Suprapubic skin (tissue), 3 donors: ENCODE measurements at regions not wholly inside any gene's neighbourhood (a gene's known extent, or its start where the extent isn't known, plus 50 kb on each side); places are given as distances from the start of the nearest gene placed in this dataset.

Source experiments
- POLR2A ChIP-seq, 2 donors: fragments of 450-650 bp; IDR thresholded peaks; one replicate each; pipeline ENCODE4 v1.6.1; 2017; ENCODE audit warnings: antibody characterized with exemption in 2 of 2, mild to moderate bottlenecking in 2 of 2, moderate library complexity in 2 of 2
- TF ChIP-seq, protein P1 (sequence below), 2 donors: fragments of 200-600 bp in 1 of 2; fragments of 450-650 bp in 1 of 2; sonication (generic) in 1 of 2; IDR thresholded peaks; one replicate each; pipeline ENCODE4 v1.5.1; 2016 to 2019; ENCODE audit warnings: antibody characterized with exemption in 2 of 2, mild to moderate bottlenecking in 1 of 2, moderate library complexity in 1 of 2

DNA sequence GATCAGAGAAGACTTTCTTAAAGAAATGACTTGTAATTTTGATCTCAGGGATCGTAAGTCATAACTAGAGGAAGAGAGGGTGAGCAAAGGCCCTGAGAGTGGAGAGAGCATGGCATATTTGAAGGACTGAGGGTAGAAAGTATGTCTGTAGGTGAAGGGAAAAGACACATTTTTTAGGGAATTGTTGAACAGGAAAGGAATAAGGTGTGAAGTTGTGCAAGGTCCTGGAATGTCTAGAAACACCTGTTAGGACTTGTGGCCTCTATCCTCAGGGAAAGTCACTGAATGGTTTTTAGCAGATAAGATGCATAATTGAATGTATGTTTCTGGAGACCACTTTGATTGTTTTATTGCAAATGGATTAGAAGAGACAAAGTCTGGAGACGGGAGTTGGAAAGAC, 62.5 kb upstream of the ACTR3 start:
- TF ChIP-seq, protein P1, sequence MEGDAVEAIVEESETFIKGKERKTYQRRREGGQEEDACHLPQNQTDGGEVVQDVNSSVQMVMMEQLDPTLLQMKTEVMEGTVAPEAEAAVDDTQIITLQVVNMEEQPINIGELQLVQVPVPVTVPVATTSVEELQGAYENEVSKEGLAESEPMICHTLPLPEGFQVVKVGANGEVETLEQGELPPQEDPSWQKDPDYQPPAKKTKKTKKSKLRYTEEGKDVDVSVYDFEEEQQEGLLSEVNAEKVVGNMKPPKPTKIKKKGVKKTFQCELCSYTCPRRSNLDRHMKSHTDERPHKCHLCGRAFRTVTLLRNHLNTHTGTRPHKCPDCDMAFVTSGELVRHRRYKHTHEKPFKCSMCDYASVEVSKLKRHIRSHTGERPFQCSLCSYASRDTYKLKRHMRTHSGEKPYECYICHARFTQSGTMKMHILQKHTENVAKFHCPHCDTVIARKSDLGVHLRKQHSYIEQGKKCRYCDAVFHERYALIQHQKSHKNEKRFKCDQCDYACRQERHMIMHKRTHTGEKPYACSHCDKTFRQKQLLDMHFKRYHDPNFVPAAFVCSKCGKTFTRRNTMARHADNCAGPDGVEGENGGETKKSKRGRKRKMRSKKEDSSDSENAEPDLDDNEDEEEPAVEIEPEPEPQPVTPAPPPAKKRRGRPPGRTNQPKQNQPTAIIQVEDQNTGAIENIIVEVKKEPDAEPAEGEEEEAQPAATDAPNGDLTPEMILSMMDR (IDR thresholded peaks at IDR 0.05): no peak
- TF ChIP-seq POLR2A (IDR thresholded peaks at IDR 0.05): no peak
